ENCODE measurements at regions not wholly inside any gene's neighbourhood (a gene's known extent, or its start where the extent isn't known, plus 50 kb on each side); places are given as distances from the start of the nearest gene placed in this dataset.

- Histone ChIP-seq H2BK12ac (ENCODE audit: low read length in 2 of 2) (no peak overlapping the region), H3K79me1 (replicated peaks; ENCODE audit: low read length, poor library complexity, severe bottlenecking) (no peaks in the 10 kb centered on the region), H3K4me2 (ENCODE audit: low read length, poor library complexity, severe bottlenecking) (no peak overlapping the region), H3K23ac (ENCODE audit: low read length in 2 of 2) (no peak overlapping the region), H4K8ac (ENCODE audit: low read length) (no peak overlapping the region), H3K4me1 (ENCODE audit: control insufficient read depth, insufficient read depth, low read depth, low read length) (no peaks in the 10 kb centered on the region), H3K9me3 (ENCODE audit: control insufficient read depth, low read length) (no peaks in the 10 kb centered on the region), H3K4ac (ENCODE audit: low read depth in 1 of 2, low read length in 2 of 2) (no peak overlapping the region), H2BK5ac (ENCODE audit: low read depth, low read length, poor library complexity, severe bottlenecking) (no peak overlapping the region), H3K27me3 (ENCODE audit: control insufficient read depth in 1 of 2, insufficient read depth in 1 of 2, low read length in 2 of 2) (no peaks in the 10 kb centered on the region), H2AK5ac (ENCODE audit: low read length, severe bottlenecking) (no peak overlapping the region), H3K9ac (ENCODE audit: low read length) (no peak overlapping the region), H2BK15ac (ENCODE audit: low read depth, poor library complexity, severe bottlenecking) (no peak overlapping the region), H3K14ac (ENCODE audit: low read length in 2 of 2) (no peak overlapping the region), H2BK120ac (ENCODE audit: low read depth, low read length) (no peak overlapping the region), H3K27ac (ENCODE audit: low read length, poor library complexity, severe bottlenecking) (no peak overlapping the region), H3K18ac (ENCODE audit: low read depth in 1 of 2, low read length in 2 of 2) (no peak overlapping the region), H2AFZ (ENCODE audit: low read depth, low read length) (no peak overlapping the region), H3K36me3 (ENCODE audit: control insufficient read depth in 1 of 2, insufficient read depth in 2 of 2, low read depth in 1 of 2, low read length in 2 of 2) (no peaks in the 10 kb centered on the region), H3K4me3 (ENCODE audit: insufficient read depth in 1 of 2, low read depth in 1 of 2, low read length in 2 of 2) (no peak overlapping the region), H4K91ac (ENCODE audit: low read length) (no peak overlapping the region)
- no peak for DNase-seq
- WGBS, result 97% methylated on average over 2 of the region's 2 CpGs
Measured at GRCh38 chr14:37729218-37729617, 133.8 kb downstream of the TTC6 start.

GRCh38 chr14:37731094-37731493, 135.7 kb downstream of the TTC6 start:
- Histone ChIP-seq H3K14ac (ENCODE audit: low read length in 2 of 2) (no peak overlapping the region), H3K4me1 (ENCODE audit: control insufficient read depth, insufficient read depth, low read depth, low read length) (no peaks in the 10 kb centered on the region), H2AK5ac (ENCODE audit: low read length, severe bottlenecking) (no peak overlapping the region), H3K9me3 (ENCODE audit: control insufficient read depth, low read length) (no peaks in the 10 kb centered on the region), H2AFZ (ENCODE audit: low read depth, low read length) (no peak overlapping the region), H2BK120ac (ENCODE audit: low read depth, low read length) (no peak overlapping the region), H3K79me1 (replicated peaks; ENCODE audit: low read length, poor library complexity, severe bottlenecking) (no peaks in the 10 kb centered on the region), H3K18ac (ENCODE audit: low read depth in 1 of 2, low read length in 2 of 2) (no peak overlapping the region), H3K27me3 (ENCODE audit: control insufficient read depth in 1 of 2, insufficient read depth in 1 of 2, low read length in 2 of 2) (no peaks in the 10 kb centered on the region), H2BK5ac (ENCODE audit: low read depth, low read length, poor library complexity, severe bottlenecking) (no peak overlapping the region), H3K23ac (ENCODE audit: low read length in 2 of 2) (no peak overlapping the region), H3K4me2 (ENCODE audit: low read length, poor library complexity, severe bottlenecking) (no peak overlapping the region), H3K27ac (ENCODE audit: low read length, poor library complexity, severe bottlenecking) (no peak overlapping the region), H3K4ac (ENCODE audit: low read depth in 1 of 2, low read length in 2 of 2) (no peak overlapping the region), H3K4me3 (ENCODE audit: insufficient read depth in 1 of 2, low read depth in 1 of 2, low read length in 2 of 2) (no peak overlapping the region), H4K91ac (ENCODE audit: low read length) (no peak overlapping the region), H2BK15ac (ENCODE audit: low read depth, poor library complexity, severe bottlenecking) (no peak overlapping the region), H3K9ac (ENCODE audit: low read length) (no peak overlapping the region), H3K36me3 (ENCODE audit: control insufficient read depth in 1 of 2, insufficient read depth in 2 of 2, low read depth in 1 of 2, low read length in 2 of 2) (no peaks in the 10 kb centered on the region), H4K8ac (ENCODE audit: low read length) (no peak overlapping the region), H2BK12ac (ENCODE audit: low read length in 2 of 2) (no peak overlapping the region)
- DNase-seq, result no peak
- 58% methylated on average over 2 of the region's 4 CpGs for WGBS

GRCh38 chr14:37745657-37746056, 150.2 kb downstream of the TTC6 start:
- Histone ChIP-seq H3K79me1 (replicated peaks; ENCODE audit: low read length, poor library complexity, severe bottlenecking) (no peaks in the 10 kb centered on the region), H4K8ac (ENCODE audit: low read length) (no peak overlapping the region), H3K27ac (ENCODE audit: low read length, poor library complexity, severe bottlenecking) (no peak overlapping the region), H3K9me3 (ENCODE audit: control insufficient read depth, low read length) (no peaks in the 10 kb centered on the region), H2BK120ac (ENCODE audit: low read depth, low read length) (no peak overlapping the region), H3K23ac (ENCODE audit: low read length in 2 of 2) (no peak overlapping the region), H3K18ac (ENCODE audit: low read depth in 1 of 2, low read length in 2 of 2) (no peak overlapping the region), H3K4me3 (ENCODE audit: insufficient read depth in 1 of 2, low read depth in 1 of 2, low read length in 2 of 2) (no peak overlapping the region), H3K14ac (ENCODE audit: low read length in 2 of 2) (no peak overlapping the region), H3K4me1 (ENCODE audit: control insufficient read depth, insufficient read depth, low read depth, low read length) (no peaks in the 10 kb centered on the region), H4K91ac (ENCODE audit: low read length) (no peak overlapping the region), H2AFZ (ENCODE audit: low read depth, low read length) (no peak overlapping the region), H3K4ac (ENCODE audit: low read depth in 1 of 2, low read length in 2 of 2) (no peak overlapping the region), H3K9ac (ENCODE audit: low read length) (no peak overlapping the region), H3K27me3 (ENCODE audit: control insufficient read depth in 1 of 2, insufficient read depth in 1 of 2, low read length in 2 of 2) (no peaks in the 10 kb centered on the region), H3K36me3 (ENCODE audit: control insufficient read depth in 1 of 2, insufficient read depth in 2 of 2, low read depth in 1 of 2, low read length in 2 of 2) (no peaks in the 10 kb centered on the region), H2BK5ac (ENCODE audit: low read depth, low read length, poor library complexity, severe bottlenecking) (no peak overlapping the region), H2AK5ac (ENCODE audit: low read length, severe bottlenecking) (no peak overlapping the region), H3K4me2 (ENCODE audit: low read length, poor library complexity, severe bottlenecking) (no peak overlapping the region), H2BK12ac (ENCODE audit: low read length in 2 of 2) (no peak overlapping the region), H2BK15ac (ENCODE audit: low read depth, poor library complexity, severe bottlenecking) (no peak overlapping the region)
- WGBS, result 71% methylated on average over 1 of the region's 2 CpGs
- no peak for DNase-seq

GRCh38 chr14:37746140-37746832, 150.9 kb downstream of the TTC6 start:
- WGBS, result 85% methylated on average over 1 of the region's 1 CpG
- H3K27me3 ChIP-seq (ENCODE audit: control insufficient read depth in 1 of 2, insufficient read depth in 1 of 2, low read length in 2 of 2), result no peaks in the 10 kb centered on the region
- H3K4me2 ChIP-seq (ENCODE audit: low read length, poor library complexity, severe bottlenecking), result no peak overlapping the region
- H4K91ac ChIP-seq (ENCODE audit: low read length), result no peak overlapping the region
- DNase-seq, result no peak
- no peak overlapping the region for H2AK5ac ChIP-seq (ENCODE audit: low read length, severe bottlenecking)
- H3K27ac ChIP-seq (ENCODE audit: low read length, poor library complexity, severe bottlenecking), result no peak overlapping the region
- H3K9me3 ChIP-seq (ENCODE audit: control insufficient read depth, low read length), result no peaks in the 10 kb centered on the region
- no peak overlapping the region for H3K4me3 ChIP-seq (ENCODE audit: insufficient read depth in 1 of 2, low read depth in 1 of 2, low read length in 2 of 2)
- H3K9ac ChIP-seq (ENCODE audit: low read length), result no peak overlapping the region
- H3K23ac ChIP-seq (ENCODE audit: low read length in 2 of 2), result no peak overlapping the region
- no peak overlapping the region for H3K18ac ChIP-seq (ENCODE audit: low read depth in 1 of 2, low read length in 2 of 2)
- no peak overlapping the region for H2AFZ ChIP-seq (ENCODE audit: low read depth, low read length)
- H3K4me1 ChIP-seq (ENCODE audit: control insufficient read depth, insufficient read depth, low read depth, low read length), result no peaks in the 10 kb centered on the region
- no peak overlapping the region for H2BK15ac ChIP-seq (ENCODE audit: low read depth, poor library complexity, severe bottlenecking)
- H3K4ac ChIP-seq (ENCODE audit: low read depth in 1 of 2, low read length in 2 of 2), result no peak overlapping the region
- no peaks in the 10 kb centered on the region for H3K36me3 ChIP-seq (ENCODE audit: control insufficient read depth in 1 of 2, insufficient read depth in 2 of 2, low read depth in 1 of 2, low read length in 2 of 2)
- no peak overlapping the region for H3K14ac ChIP-seq (ENCODE audit: low read length in 2 of 2)
- H2BK12ac ChIP-seq (ENCODE audit: low read length in 2 of 2), result no peak overlapping the region
- no peaks in the 10 kb centered on the region for H3K79me1 ChIP-seq (replicated peaks; ENCODE audit: low read length, poor library complexity, severe bottlenecking)
- no peak overlapping the region for H4K8ac ChIP-seq (ENCODE audit: low read length)
- no peak overlapping the region for H2BK120ac ChIP-seq (ENCODE audit: low read depth, low read length)
- H2BK5ac ChIP-seq (ENCODE audit: low read depth, low read length, poor library complexity, severe bottlenecking), result no peak overlapping the region

Measured in mesenchymal stem cell (in vitro differentiated cells and primary cell).